ENCODE measurements at regions not wholly inside any gene's neighbourhood (a gene's known extent, or its start where the extent isn't known, plus 50 kb on each side); places are given as distances from the start of the nearest gene placed in this dataset.
"Not testable (repeated sequence)": the region's sequence is repeated elsewhere in the genome, so short reads cannot be mapped to it uniquely, and the experiment has no call there.

- H3K27ac ChIP-seq (ENCODE audit: low read length) = no peak overlapping the region
- DNase-seq (ENCODE audit: low read depth, low spot score) = no peak
- intact Hi-C loops (cut with micrococcal nuclease; ENCODE audit: unreplicated experiment) = no loop called here
- no peak for TF ChIP-seq REST (IDR thresholded peaks at IDR 0.05; ENCODE audit: insufficient read depth in 1 of 2, low read depth in 2 of 2, low read length in 1 of 2)
- no peak for TF ChIP-seq TCF7L2 (IDR thresholded peaks at IDR 0.05; ENCODE audit: low read depth, low read length)
- TF ChIP-seq SIN3A (IDR thresholded peaks at IDR 0.05; ENCODE audit: borderline replicate concordance, insufficient read depth, low read depth, low read length) = no peak
- TF ChIP-seq POLR2AphosphoS5 (IDR thresholded peaks at IDR 0.05; ENCODE audit: low read depth, low read length) = no peak
- no peak for TF ChIP-seq CTCF (IDR thresholded peaks at IDR 0.05)
- in situ Hi-C loops (cut with HindIII; ENCODE audit: low pct_unique_long_range_greater_than_20kb, low sequenced_read_pairs) = no loop called here
- no TSS peak for BruUV-seq (replicated peaks)
- no peaks in the 10 kb centered on the region for H3K9me3 ChIP-seq (ENCODE audit: control insufficient read depth, insufficient read depth, low read depth, low read length)
- H3K27me3 ChIP-seq (ENCODE audit: control insufficient read depth, insufficient read depth, low read length) = no peaks in the 10 kb centered on the region
- ChIA-PET CTCF (no interaction called here), POLR2A (no interaction called here)
- H3K4me3 ChIP-seq (ENCODE audit: low read depth in 2 of 2, low read length in 2 of 2) = no peak overlapping the region
- no peak for ATAC-seq
- no peaks in the 10 kb centered on the region for H3K36me3 ChIP-seq (ENCODE audit: control insufficient read depth, insufficient read depth, low read length)
- H3K4me1 ChIP-seq (ENCODE audit: control insufficient read depth, insufficient read depth, low read length) = no peaks in the 10 kb centered on the region
Observed at GRCh38 chrX:122279746-122280145, 904.3 kb upstream of the GRIA3 start.

GRCh38 chrX:122299822-122300221 lies 884.3 kb upstream of the GRIA3 start:
- in situ Hi-C loops (cut with HindIII; ENCODE audit: low pct_unique_long_range_greater_than_20kb, low sequenced_read_pairs); H3K4me3 ChIP-seq (ENCODE audit: low read depth in 2 of 2, low read length in 2 of 2); intact Hi-C loops (cut with micrococcal nuclease; ENCODE audit: unreplicated experiment); H3K27me3 ChIP-seq (ENCODE audit: control insufficient read depth, insufficient read depth, low read length); CTCF ChIA-PET; POLR2A ChIA-PET; DNase-seq (ENCODE audit: low read depth, low spot score); H3K36me3 ChIP-seq (ENCODE audit: control insufficient read depth, insufficient read depth, low read length); H3K9me3 ChIP-seq (ENCODE audit: control insufficient read depth, insufficient read depth, low read depth, low read length); BruUV-seq (replicated peaks); H3K27ac ChIP-seq (ENCODE audit: low read length); H3K4me1 ChIP-seq (ENCODE audit: control insufficient read depth, insufficient read depth, low read length); ATAC-seq: not testable (repeated sequence)

GRCh38 chrX:122301491-122301890 lies 882.6 kb upstream of the GRIA3 start:
- POLR2A ChIA-PET = no interaction called here
- no peak for TF ChIP-seq POLR2AphosphoS5 (IDR thresholded peaks at IDR 0.05; ENCODE audit: low read depth, low read length)
- TF ChIP-seq SIN3A (IDR thresholded peaks at IDR 0.05; ENCODE audit: borderline replicate concordance, insufficient read depth, low read depth, low read length) = no peak
- TF ChIP-seq TCF7L2 (IDR thresholded peaks at IDR 0.05; ENCODE audit: low read depth, low read length) = no peak
- no peak for TF ChIP-seq CTCF (IDR thresholded peaks at IDR 0.05)
- no peak for TF ChIP-seq REST (IDR thresholded peaks at IDR 0.05; ENCODE audit: insufficient read depth in 1 of 2, low read depth in 2 of 2, low read length in 1 of 2)

More at GRCh38 chrX:122301491-122301890, 882.6 kb upstream of the GRIA3 start:
- H3K4me1 ChIP-seq (ENCODE audit: control insufficient read depth, insufficient read depth, low read length) = no peaks in the 10 kb centered on the region
- H3K4me3 ChIP-seq (ENCODE audit: low read depth in 2 of 2, low read length in 2 of 2) = no peak overlapping the region
- no peak for DNase-seq (ENCODE audit: low read depth, low spot score)
- no peak for ATAC-seq
- H3K9me3 ChIP-seq (ENCODE audit: control insufficient read depth, insufficient read depth, low read depth, low read length) = 0 out of 2 replicates have a peak, but pooled peaks cover 2% of the 10 kb centered on the region
- in situ Hi-C loops (cut with HindIII; ENCODE audit: low pct_unique_long_range_greater_than_20kb, low sequenced_read_pairs) = no loop called here
- no peak overlapping the region for H3K27ac ChIP-seq (ENCODE audit: low read length)
- intact Hi-C loops (cut with micrococcal nuclease; ENCODE audit: unreplicated experiment) = no loop called here
- BruUV-seq (replicated peaks) = no TSS peak
- no peaks in the 10 kb centered on the region for H3K27me3 ChIP-seq (ENCODE audit: control insufficient read depth, insufficient read depth, low read length)
- no peaks in the 10 kb centered on the region for H3K36me3 ChIP-seq (ENCODE audit: control insufficient read depth, insufficient read depth, low read length)
- CTCF ChIA-PET = no interaction called here

Data from Panc1 (cell line).